GM19239 (cell line): ENCODE measurements at regions not wholly inside any gene's neighbourhood (a gene's known extent, or its start where the extent isn't known, plus 50 kb on each side); places are given as distances from the start of the nearest gene placed in this dataset.
"Not testable (repeated sequence)": the region's sequence is repeated elsewhere in the genome, so short reads cannot be mapped to it uniquely, and the experiment has no call there.

ENCODE experiments used
- DNase-seq: peaks from one replicate; pipeline ENCODE4 v3.0.0; 2011; ENCODE audit warnings: low spot score; ENCODE audit not compliant: insufficient read length
- FAIRE-seq: peaks from 2 replicates; lab custom pipeline; 2011; peaks lifted over from hg19 to GRCh38; lab: Jason Lieb, UNC

DNA sequence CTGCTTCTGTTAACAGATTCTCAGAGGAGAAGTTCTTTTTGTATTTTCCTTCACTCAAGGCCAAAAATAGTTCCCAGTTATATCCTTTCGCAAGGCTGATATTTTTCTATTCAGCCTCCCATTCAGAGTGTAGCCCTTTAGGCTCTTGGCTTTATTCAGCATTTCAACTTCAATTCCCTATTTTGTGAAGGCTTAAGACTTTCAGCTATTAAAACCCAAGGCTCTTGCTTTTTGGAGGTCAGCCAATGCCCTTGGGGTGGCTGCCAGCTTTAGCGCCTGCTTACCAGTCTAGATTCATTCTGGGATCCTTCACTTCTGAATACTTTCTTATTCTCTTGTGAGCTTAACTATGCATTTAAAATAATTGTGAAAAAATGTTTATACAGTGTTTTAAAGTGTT is 57.3 kb upstream of the ADGRA3 start:
- no peak for FAIRE-seq
- no peak for DNase-seq

DNA sequence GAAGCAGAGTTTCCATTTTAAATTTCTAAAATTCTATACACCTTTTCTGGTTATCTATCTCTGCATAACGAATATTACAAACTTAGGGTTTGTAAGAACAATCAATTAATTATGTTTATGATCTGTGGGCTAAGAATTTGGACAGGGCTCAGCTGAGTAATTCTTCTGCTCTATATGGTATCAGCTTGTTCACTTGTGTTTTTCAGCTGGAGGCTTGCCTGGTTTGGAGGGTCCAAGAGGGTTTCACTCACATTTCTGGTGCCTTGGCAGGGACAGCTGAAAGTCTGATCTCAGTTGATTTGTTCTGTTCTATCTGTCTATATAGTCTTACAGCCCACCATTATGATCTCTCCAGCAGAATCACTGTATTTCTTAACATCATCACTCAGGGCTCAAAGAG is 57.8 kb upstream of the ADGRA3 start:
- FAIRE-seq (no peak), DNase-seq (no peak)

DNA sequence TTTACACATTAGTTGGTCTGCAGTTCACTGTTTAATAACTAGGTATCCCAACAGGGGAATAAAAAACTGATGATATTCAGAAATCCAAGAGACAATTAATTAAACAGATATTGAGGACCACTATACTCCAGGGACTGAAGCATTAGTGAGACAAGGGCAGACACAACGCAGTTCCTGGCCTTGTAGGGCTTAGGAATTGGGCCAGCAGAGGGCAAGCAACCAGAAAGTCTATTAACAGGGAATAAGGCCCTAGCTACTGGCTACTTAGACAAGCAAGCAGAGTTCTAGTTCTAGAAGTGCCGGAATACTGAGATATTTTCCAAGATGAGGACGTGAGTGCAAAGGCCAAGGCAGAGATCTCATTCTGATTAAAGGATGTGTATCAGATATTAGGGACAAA is 58.6 kb upstream of the ADGRA3 start:
- no peak for DNase-seq
- FAIRE-seq = no peak

- DNase-seq (no peak), FAIRE-seq (no peak)
These were observed 59.0 kb upstream of the ADGRA3 start for GRCh38 chr4:22574880-22575279.

- FAIRE-seq = no peak
- no peak for DNase-seq
These were observed 71.4 kb upstream of the ADGRA3 start for GRCh38 chr4:22587253-22587652.

- DNase-seq (no peak), FAIRE-seq (no peak)
These were observed 78.1 kb upstream of the ADGRA3 start for GRCh38 chr4:22593933-22594332.

- FAIRE-seq = no peak
- DNase-seq = no peak
These were observed 79.8 kb upstream of the ADGRA3 start for GRCh38 chr4:22595684-22596083.

GRCh38 chr4:22596409-22596808 is 80.5 kb upstream of the ADGRA3 start:
- DNase-seq = no peak
- no peak for FAIRE-seq

GRCh38 chr4:22597471-22597870 is 81.6 kb upstream of the ADGRA3 start:
- FAIRE-seq (no peak), DNase-seq (no peak)

- FAIRE-seq, DNase-seq: not testable (repeated sequence)
These were observed 82.5 kb upstream of the ADGRA3 start for GRCh38 chr4:22598113-22599047.

- not testable (repeated sequence) for FAIRE-seq, DNase-seq
These were observed 83.5 kb upstream of the ADGRA3 start for GRCh38 chr4:22599228-22599928.

DNA sequence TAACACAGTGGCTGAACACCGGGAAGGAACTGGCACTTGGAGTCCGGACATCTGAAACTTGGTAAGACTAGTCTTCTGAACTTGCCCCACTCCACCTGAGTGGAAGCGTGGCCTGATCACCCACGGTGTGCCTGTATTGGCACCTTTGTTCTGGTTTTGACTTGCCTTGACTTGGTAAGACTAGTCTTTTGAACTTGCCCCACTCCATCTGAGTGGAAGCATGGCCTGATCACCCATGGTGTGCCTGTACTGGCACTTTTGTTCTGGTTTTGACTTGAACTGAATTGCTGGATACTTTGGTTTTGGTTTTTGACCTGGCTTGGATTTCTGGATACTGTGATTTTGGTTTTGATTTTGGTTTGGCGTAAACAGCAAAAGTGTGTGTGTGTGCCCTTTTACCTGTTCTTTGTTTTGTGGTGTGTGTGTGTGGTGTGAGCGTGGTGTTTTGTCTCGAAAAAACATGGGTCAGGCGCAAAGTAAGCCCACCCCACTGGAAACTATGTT is 84.1 kb upstream of the ADGRA3 start:
- FAIRE-seq, DNase-seq: not testable (repeated sequence)

DNA sequence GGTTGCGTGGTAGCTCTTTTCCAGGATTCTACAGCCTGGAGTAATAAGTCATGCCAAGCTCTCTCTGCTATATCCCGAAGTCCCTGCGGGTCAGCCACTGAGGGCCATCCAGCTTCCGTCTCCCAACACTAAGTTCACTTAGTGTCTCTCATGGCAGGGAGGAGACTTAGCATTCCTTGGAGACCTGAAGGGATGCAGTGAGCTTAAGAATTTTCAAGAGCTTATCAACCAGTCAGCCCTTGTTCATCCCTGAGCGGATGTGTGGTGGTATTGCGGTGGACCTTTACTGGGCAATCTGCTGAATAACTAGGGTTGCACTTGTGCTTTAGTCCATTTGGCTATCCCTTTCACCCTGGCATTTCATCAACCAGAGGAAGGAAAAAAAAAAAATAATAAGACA is 85.8 kb upstream of the ADGRA3 start:
- not testable (repeated sequence) for DNase-seq, FAIRE-seq

DNA sequence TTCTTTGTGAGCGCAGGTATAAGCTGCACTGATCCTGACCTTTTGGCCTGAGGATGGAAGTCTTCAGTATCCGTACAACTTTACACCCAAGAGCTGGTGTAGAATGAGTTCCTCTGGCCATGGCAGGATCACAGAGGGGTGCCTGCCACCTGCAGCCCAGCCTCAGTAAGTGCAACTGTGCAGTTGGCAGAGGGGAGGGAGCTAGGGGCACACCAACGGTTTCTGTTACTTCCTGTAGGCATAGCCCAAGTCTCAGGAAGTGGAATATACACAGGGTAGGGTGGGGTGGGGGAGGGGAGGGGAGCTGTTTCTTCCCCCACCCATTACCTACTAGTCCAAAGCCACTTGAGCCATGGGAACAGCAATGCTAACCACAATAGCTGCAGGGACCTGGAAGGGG is 85.4 kb upstream of the GBA3 start:
- FAIRE-seq = no peak
- DNase-seq = no peak

DNA sequence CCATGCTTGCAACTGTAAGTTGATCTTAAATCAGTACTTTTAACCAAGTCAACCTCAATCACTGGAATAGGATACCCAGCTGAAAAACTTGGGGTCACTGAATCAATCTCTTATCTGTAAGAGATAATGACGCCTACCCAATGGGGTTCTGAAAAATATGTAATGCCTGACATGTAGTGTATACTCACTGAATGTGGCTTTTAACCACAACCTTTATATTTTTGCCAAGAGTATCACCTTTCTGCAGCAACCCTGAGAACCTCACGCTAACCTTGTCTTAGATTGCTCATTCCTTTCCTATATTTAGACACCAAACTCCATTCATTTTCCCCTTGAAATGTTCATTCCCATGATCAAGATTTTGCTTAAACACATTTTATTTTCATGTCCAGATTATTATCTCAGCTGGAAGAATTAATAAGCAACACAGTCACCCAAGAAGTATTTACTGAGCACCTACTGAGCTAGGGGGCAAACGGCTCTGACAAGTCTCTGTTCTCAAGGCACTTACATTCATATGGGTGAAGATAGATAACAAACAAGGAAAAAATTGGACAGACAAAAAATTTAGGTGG is 82.7 kb upstream of the GBA3 start:
- DNase-seq, FAIRE-seq: not testable (repeated sequence)

- DNase-seq = no peak
- no peak for FAIRE-seq
These were observed 78.6 kb upstream of the GBA3 start for GRCh38 chr4:22614114-22614513.

GRCh38 chr4:22616516-22616915 is 76.2 kb upstream of the GBA3 start:
- no peak for DNase-seq
- FAIRE-seq = no peak

- FAIRE-seq, DNase-seq: not testable (repeated sequence)
These were observed 72.6 kb upstream of the GBA3 start for GRCh38 chr4:22620144-22620543.

DNA sequence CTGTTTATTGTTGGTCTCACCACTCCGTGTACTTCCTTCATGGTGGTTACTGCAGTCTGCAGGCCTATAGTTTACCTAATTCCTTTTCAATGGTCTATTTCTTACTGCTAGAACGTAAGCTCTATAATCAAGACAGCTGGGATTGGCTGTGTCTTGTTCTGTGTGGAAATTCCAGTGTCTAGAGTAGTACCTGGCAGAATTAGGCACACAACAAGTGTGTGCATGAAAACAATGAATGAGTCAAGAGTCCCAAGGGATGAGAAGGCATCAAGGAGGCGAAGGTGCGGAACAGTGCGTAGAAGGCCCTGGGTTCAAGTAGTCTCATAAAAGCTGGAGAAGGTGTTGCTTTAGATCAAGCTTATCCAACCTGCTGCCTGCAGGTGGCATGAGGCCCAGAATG is 70.8 kb upstream of the GBA3 start:
- FAIRE-seq, DNase-seq: not testable (repeated sequence)

DNA sequence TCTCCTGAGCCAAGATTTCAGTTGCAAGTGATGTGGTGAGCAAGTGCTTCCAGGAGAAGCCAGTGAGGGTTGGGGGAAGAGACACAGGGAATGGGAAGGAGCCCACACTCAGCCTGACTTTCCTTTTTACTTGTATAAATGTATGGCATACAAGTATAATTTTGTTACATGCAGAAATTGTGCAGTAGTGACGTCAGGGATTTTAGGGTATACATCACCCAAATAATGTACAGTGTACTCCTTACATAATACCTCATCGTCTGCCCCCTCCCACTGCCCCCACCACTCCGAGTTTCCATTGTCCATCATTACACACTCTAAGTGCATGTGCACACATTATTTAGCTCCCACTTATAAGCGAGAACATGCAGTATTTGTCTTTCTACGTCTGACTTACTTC is 68.7 kb upstream of the GBA3 start:
- FAIRE-seq, DNase-seq: not testable (repeated sequence)

GRCh38 chr4:22625311-22625710 is 67.4 kb upstream of the GBA3 start:
- no peak for DNase-seq
- no peak for FAIRE-seq
